HG03139 (cell line): ENCODE measurements at regions not wholly inside any gene's neighbourhood (a gene's known extent, or its start where the extent isn't known, plus 50 kb on each side); places are given as distances from the start of the nearest gene placed in this dataset.

Source experiments
- ATAC-seq: cut with Tn5 transposase; IDR thresholded peaks from one replicate; pipeline ENCODE4 v1.9.1; 2021; ENCODE audit not compliant: unreplicated experiment

DNA sequence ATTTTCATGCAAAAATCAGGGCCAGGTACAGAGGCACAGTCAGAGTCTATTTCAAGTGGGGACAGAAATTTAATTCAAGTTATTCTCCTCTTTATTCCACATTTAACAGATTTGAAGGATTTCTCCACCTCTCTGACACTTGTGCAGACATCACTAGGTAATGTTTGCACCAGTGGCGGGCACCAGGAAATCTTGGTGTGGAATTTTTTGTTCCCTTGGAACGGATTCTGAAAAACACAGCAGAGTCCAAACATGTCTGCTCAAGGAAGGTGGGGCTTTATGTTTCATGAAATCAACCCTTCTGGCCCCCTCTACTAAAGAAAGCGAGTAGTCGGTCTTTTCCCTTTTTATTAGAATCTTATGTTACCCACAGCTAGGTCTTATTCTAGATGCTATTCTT is 271.2 kb upstream of the MDFIC2 start:
- no peak for ATAC-seq

DNA sequence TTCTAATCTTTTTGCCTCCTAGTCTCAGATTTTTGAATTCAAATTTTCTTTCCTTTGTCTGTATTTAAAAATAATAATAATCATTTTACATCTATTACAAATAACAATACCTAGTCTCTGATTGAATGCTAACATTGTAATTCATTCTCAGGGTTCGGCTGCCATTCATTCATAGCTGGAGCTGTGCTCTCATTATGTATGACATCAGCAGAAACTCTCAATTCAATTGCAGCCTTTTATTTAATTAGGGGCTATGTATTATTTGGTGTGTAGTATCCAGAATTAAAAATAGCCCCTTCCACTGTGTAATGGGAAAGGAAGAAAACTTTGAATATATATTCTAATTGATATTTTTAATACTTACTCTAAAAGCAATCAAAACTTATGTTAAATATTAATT is 270.4 kb upstream of the MDFIC2 start:
- no peak for ATAC-seq

DNA sequence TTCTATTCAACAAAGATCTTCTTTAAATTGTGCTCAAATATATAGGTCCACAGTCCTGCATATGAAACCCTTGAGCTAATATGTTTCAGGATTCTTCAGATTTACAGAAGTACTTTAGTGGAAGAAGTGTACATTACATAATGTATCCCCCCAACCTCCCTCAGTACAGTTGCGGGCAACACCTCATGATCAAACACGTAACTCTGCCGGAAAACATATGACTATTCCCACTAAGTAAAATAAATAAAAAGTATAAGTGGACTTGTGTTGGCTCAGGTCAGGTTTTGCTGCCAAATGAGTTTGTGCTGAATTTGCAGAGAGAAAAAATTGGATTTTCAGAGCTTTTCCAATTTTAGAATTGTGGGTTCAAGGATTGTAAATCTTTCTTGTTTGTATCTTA is 267.6 kb upstream of the MDFIC2 start:
- ATAC-seq: no peak

DNA sequence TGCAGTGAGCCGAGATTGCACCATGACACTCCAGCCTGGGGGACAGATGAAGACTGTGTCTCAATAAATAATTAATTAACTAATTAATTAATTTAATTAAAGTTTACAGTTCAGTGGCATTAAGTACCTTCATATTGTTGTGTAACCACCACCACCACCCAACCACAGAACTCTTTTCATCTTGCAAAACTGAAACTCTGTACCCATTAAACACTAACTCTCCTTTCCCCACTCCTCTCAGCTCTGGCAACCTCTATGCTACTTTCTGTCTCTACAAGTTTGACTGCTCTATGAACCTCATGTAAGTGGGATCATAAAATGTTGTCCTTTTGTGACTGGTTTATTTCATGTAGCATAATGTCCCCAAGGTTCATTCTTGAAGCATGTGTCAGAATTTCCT is 259.3 kb upstream of the MDFIC2 start:
- ATAC-seq: no peak

DNA sequence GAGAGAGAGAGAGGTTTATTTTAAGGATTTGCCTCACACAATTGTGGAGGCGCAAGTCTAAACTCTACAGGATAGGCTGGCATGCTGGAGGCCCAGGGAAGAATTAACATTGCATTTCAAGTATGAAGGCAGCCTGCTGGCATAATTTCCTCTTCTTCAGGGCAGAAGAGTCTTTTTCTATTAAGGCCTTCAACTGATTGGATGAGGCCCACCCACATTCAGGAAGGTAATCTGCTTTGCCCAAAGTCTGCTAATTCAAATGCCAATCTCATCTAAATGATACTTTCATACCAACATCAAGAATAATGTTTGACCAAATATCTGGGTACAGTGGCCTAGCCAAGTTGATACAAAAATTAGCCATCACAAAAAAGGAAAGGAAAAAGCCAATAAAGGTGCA is 258.1 kb upstream of the MDFIC2 start:
- ATAC-seq: no peak

DNA sequence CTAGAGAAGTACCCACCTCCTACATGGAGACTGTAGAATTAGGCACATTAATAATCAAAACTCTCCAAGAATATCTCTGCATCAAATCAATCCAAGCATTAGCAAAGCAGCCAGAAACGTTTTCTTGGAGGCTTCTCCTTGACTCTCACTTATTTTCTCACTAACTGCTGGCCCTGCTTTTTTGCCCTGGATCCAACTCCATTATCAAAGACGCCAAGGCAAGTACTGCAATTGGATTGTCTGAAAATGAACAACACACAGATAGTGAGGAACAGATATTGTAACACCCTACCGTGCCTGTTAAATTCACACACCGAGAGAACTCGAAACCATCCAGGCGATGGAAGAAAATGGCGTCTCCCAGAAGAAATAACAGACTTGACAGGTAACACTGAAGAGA is 256.2 kb upstream of the MDFIC2 start:
- ATAC-seq: no peak

- no peak for ATAC-seq
Observed at GRCh38 chr3:70565861-70566260, 253.4 kb upstream of the MDFIC2 start.

DNA sequence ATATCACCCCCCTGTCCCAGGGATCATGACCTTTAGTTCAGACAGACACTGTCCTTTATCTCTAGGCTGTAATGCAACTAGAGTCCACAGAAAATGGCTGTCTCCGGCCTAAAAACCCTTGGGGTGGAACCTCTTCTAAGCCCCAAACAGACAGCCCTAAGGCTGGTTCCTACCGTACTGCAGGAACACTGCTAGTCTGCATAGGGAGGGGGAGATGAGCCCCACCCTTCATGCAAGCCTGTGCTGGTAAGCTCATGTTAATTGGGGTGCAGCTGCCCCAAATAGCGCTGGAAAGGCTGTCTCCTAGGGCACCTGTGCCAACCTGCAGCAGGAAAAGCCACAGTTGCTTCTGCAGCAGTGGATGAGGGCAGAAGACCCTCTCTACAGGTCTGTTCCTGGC is 252.1 kb upstream of the MDFIC2 start:
- ATAC-seq: no peak

DNA sequence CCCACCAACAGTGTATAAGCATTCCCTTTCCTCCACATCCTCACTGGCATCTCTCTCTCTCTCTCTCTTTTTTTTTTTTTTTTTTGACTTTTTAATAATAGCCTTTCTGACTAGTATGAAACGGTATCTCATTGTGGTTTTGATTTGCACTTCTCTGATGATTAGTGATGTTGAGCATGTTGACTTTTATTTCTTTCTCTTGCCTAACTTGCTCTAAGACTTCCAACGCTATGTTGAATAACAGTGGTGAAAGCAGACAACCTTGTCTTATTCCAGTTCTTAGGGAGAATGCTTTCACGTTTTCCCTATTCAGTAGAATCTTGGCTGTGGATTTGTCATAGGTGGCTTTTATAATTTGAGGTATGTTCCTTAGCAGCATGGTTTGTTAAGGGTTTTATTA is 249.4 kb upstream of the MDFIC2 start:
- ATAC-seq: no peak

DNA sequence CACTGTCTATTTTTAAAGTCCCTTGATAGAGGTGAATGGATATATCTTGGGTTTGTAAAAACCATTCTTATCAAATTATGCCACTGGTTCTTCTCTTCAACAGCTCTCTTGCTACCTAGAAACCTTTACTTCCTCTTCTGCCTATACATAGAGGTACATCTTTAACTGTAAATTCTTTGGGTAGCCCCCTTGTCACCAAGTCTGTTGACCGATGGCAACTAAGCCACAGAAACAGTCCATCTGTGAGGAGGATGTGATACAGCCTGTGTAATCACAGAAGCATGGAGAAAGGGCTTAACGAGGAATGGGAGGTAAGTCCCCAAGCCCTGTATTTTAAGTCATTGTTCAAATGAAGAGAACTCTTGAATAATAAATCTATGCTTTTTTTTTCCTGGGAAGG is 246.5 kb upstream of the MDFIC2 start:
- ATAC-seq: no peak

DNA sequence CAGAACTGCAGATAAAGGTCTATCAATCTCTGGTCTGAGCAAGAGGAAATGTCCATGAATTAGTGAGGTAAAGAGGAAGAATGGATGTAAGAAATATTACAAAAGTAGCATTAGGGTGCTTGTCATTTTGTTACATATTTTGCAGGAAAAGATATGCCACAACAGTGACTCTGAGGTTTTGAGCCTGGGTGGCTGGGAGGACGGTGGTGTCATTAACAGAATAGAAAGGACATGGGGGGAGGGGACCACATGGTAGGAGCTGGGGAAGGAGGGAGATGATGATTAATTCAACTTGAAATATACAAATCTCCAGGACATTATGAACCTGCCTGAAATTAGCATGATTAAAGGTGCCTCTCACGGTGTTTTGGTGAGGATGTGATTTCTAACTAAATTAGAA is 245.5 kb upstream of the MDFIC2 start:
- no peak for ATAC-seq

- ATAC-seq: no peak
Observed at GRCh38 chr3:70556056-70556455, 243.6 kb upstream of the MDFIC2 start.

GRCh38 chr3:70554170-70554569 is 241.7 kb upstream of the MDFIC2 start:
- ATAC-seq: no peak

- peak; percentile 92 for ATAC-seq
Observed at GRCh38 chr3:70550723-70551319, 238.4 kb upstream of the MDFIC2 start.

DNA sequence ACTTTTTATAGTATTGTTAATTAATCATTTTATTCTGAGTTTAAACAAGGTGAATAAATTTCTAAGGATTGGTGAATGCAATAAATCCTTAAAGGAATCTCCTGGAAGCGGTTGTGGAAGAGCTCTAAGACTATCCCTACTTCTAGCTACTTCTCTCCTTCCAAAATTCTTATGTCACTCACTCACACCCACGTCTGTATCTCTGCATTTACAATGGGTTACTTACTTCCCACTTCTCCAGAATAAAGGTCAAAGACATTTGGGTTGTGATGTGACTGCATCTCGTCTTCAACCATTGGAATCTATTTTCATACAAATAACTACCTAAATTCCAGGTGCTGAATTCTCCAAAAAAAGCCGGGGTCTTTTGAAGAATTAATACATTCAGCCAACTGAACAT is 234.2 kb upstream of the MDFIC2 start:
- no peak for ATAC-seq

- no peak for ATAC-seq
Observed at GRCh38 chr3:70543493-70543892, 231.1 kb upstream of the MDFIC2 start.

GRCh38 chr3:70539908-70540307 is 227.5 kb upstream of the MDFIC2 start:
- ATAC-seq: no peak

DNA sequence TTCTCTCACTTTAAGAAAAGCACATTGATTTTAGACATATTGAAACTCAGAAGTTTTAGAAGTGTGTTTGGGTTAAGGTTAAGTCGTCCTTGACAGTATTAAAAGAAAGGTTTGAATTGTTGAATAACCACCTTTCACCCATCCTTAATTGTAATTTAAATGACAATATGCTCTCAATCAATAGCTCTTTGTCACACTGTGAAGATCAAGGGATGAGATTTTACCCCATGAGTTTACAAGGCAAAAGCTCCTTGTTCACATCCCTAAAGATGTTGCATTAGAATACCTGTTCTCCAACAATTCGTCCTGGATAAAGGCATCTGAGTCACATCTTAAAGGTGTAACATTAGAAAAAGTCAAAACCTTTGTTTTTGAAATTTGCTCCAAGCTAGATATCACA is 220.4 kb upstream of the MDFIC2 start:
- no peak for ATAC-seq

DNA sequence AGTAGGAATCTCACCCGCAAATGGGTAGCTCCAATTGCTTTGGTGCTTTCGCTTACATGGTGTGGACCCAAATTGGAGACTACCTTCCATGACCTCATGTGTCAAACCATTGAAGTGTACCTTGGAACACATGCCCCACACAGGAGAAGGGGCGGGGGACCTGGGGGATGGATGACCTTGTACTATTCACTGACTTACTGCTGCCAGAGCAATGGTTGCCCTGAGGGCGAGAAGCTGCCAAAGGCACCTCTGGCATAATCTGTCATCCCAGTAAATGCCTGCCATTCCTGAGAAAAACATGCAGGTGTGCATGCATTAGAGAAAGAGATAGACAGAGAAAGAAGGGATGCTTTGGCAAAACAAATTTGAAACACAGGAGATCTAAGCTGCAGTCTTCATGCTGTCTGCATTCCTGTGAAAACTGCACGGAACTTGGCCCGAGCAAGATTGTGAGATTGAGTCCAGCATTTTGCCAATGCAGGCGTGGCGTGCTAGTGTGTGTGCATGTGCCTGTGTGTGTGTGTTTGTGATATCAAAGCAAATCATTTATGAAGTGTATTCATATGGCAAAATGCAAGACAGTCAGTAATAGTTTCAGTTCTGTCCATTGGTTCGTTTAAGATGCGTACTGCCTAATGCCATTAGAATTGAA is 219.5 kb upstream of the MDFIC2 start:
- ATAC-seq: no peak

- ATAC-seq: no peak
Observed at GRCh38 chr3:70531063-70531657, 218.7 kb upstream of the MDFIC2 start.

- no peak for ATAC-seq
Observed at GRCh38 chr3:70530626-70531025, 218.2 kb upstream of the MDFIC2 start.

GRCh38 chr3:70527026-70527425 is 214.6 kb upstream of the MDFIC2 start:
- no peak for ATAC-seq
